ENCODE measurements at regions not wholly inside any gene's neighbourhood (a gene's known extent, or its start where the extent isn't known, plus 50 kb on each side); places are given as distances from the start of the nearest gene placed in this dataset.

DNA sequence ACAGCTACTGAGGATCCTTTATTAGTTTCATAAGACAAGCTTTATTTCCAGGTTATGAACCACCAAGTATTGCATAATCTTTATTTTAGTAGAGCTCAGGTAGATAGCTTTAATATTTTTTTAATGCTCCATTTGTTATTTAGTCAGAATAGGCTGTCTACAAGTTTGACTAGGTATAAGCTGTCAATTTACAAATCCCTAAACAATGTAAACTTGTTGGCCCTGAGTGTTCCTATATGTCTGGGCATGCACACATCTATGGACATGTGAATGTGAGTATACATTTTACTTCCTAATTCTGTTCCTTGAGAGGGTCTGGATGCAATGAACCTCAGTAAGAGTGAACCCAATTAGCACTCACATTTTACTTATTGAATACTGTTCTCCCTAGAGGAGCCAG lies 722.2 kb upstream of the PTPRD start:
- no peak for DNase-seq
- in situ Hi-C loops (cut with MboI; ENCODE audit: low sequenced_read_pairs in 4 of 4), result no loop called here
- TF ChIP-seq, protein P1, sequence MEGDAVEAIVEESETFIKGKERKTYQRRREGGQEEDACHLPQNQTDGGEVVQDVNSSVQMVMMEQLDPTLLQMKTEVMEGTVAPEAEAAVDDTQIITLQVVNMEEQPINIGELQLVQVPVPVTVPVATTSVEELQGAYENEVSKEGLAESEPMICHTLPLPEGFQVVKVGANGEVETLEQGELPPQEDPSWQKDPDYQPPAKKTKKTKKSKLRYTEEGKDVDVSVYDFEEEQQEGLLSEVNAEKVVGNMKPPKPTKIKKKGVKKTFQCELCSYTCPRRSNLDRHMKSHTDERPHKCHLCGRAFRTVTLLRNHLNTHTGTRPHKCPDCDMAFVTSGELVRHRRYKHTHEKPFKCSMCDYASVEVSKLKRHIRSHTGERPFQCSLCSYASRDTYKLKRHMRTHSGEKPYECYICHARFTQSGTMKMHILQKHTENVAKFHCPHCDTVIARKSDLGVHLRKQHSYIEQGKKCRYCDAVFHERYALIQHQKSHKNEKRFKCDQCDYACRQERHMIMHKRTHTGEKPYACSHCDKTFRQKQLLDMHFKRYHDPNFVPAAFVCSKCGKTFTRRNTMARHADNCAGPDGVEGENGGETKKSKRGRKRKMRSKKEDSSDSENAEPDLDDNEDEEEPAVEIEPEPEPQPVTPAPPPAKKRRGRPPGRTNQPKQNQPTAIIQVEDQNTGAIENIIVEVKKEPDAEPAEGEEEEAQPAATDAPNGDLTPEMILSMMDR (IDR thresholded peaks at IDR 0.05 in 4 of 5, conservative IDR thresholded peaks at IDR 0.05 in 1 of 5), result no peak
- no peak for TF ChIP-seq POLR2A (IDR thresholded peaks at IDR 0.05)
- no peak overlapping the region for H3K27ac ChIP-seq
- no peaks in the 10 kb centered on the region for H3K27me3 ChIP-seq
- no peaks in the 10 kb centered on the region for H3K36me3 ChIP-seq
- no peak for ATAC-seq
- intact Hi-C loops (cut with DNase I; ENCODE audit: low total_unique reads), result no loop called here
- no peak overlapping the region for H3K4me3 ChIP-seq
- H3K9me3 ChIP-seq, result no peaks in the 10 kb centered on the region
- no peaks in the 10 kb centered on the region for H3K4me1 ChIP-seq

DNA sequence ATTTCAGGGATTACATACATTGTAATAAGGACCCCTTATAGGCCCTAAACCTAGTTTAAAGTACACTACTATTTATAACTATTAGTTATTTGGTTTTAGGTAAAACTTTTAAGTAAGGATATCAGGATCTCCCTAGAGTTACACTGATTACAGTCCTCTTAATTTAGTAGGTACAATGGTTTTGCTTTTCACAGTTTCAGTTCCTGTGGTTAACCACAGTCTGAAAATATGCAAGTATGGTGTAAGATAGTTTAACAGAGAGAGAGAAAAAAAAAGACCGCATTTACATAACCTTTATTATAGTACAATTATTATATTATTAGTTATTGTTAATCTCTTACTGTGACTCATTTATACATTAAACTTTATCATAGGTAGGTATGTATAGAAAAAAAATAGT lies 725.3 kb upstream of the PTPRD start:
- no peaks in the 10 kb centered on the region for H3K36me3 ChIP-seq
- no peak overlapping the region for H3K27ac ChIP-seq
- H3K4me1 ChIP-seq, result no peaks in the 10 kb centered on the region
- H3K9me3 ChIP-seq, result no peaks in the 10 kb centered on the region
- no peak overlapping the region for H3K4me3 ChIP-seq
- ATAC-seq, result no peak
- in situ Hi-C loops (cut with MboI; ENCODE audit: low sequenced_read_pairs in 4 of 4), result no loop called here
- intact Hi-C loops (cut with DNase I; ENCODE audit: low total_unique reads), result no loop called here
- TF ChIP-seq, protein P1 (IDR thresholded peaks at IDR 0.05 in 4 of 5, conservative IDR thresholded peaks at IDR 0.05 in 1 of 5), result no peak
- no peak for TF ChIP-seq POLR2A (IDR thresholded peaks at IDR 0.05)
- DNase-seq, result no peak
- no peaks in the 10 kb centered on the region for H3K27me3 ChIP-seq

- intact Hi-C loops (cut with DNase I; ENCODE audit: low total_unique reads), result no loop called here
- Histone ChIP-seq H3K36me3 (no peaks in the 10 kb centered on the region), H3K4me3 (no peak overlapping the region), H3K9me3 (no peaks in the 10 kb centered on the region), H3K27ac (no peak overlapping the region), H3K27me3 (no peaks in the 10 kb centered on the region), H3K4me1 (no peaks in the 10 kb centered on the region)
- ATAC-seq (no peak), DNase-seq (no peak)
- TF ChIP-seq, protein P1 (IDR thresholded peaks at IDR 0.05 in 4 of 5, conservative IDR thresholded peaks at IDR 0.05 in 1 of 5), result no peak
- no peak for TF ChIP-seq POLR2A (IDR thresholded peaks at IDR 0.05)
- in situ Hi-C loops (cut with MboI; ENCODE audit: low sequenced_read_pairs in 4 of 4), result no loop called here
Measured at GRCh38 chr9:11340654-11341053, 727.9 kb upstream of the PTPRD start.

- ATAC-seq (no peak), DNase-seq (no peak)
- H3K27me3 ChIP-seq, result no peaks in the 10 kb centered on the region
- TF ChIP-seq, protein P1 (IDR thresholded peaks at IDR 0.05 in 4 of 5, conservative IDR thresholded peaks at IDR 0.05 in 1 of 5), result no peak
- TF ChIP-seq POLR2A (IDR thresholded peaks at IDR 0.05), result no peak
- H3K27ac ChIP-seq, result no peak overlapping the region
- no peaks in the 10 kb centered on the region for H3K9me3 ChIP-seq
- in situ Hi-C loops (cut with MboI; ENCODE audit: low sequenced_read_pairs in 4 of 4) (no loop called here), intact Hi-C loops (cut with DNase I; ENCODE audit: low total_unique reads) (no loop called here)
- H3K4me3 ChIP-seq, result no peak overlapping the region
- H3K4me1 ChIP-seq, result no peaks in the 10 kb centered on the region
- H3K36me3 ChIP-seq, result no peaks in the 10 kb centered on the region
Measured at GRCh38 chr9:11347437-11347836, 734.6 kb upstream of the PTPRD start.

- in situ Hi-C loops (cut with MboI; ENCODE audit: low sequenced_read_pairs in 4 of 4), result no loop called here
Measured at GRCh38 chr9:11348366-11348765, 735.6 kb upstream of the PTPRD start.

More at GRCh38 chr9:11348366-11348765, 735.6 kb upstream of the PTPRD start:
- intact Hi-C loops (cut with DNase I; ENCODE audit: low total_unique reads), result no loop called here
- DNase-seq, result no peak
- H3K27me3 ChIP-seq, result no peaks in the 10 kb centered on the region
- no peak overlapping the region for H3K27ac ChIP-seq
- no peak overlapping the region for H3K4me3 ChIP-seq
- no peak for ATAC-seq
- TF ChIP-seq, protein P1 (IDR thresholded peaks at IDR 0.05 in 4 of 5, conservative IDR thresholded peaks at IDR 0.05 in 1 of 5), result no peak
- no peaks in the 10 kb centered on the region for H3K4me1 ChIP-seq
- no peaks in the 10 kb centered on the region for H3K9me3 ChIP-seq
- H3K36me3 ChIP-seq, result no peaks in the 10 kb centered on the region
